Pancreas (tissue), 10 donors: ENCODE measurements at regions not wholly inside any gene's neighbourhood (a gene's known extent, or its start where the extent isn't known, plus 50 kb on each side); places are given as distances from the start of the nearest gene placed in this dataset.

Experiments used
- ATAC-seq, 4 donors: fragments of 200-7000 bp; cut with Tn5 transposase; one replicate each; pipeline versions ENCODE4 v1.8.0 to v1.9.1; 2020; ENCODE audit warnings: mild to moderate bottlenecking in 4 of 4, moderate library complexity in 4 of 4
- DNase-seq, 6 donors: peaks; one replicate each; pipeline ENCODE4 v3.0.0-alpha.2; 2020
- FAIRE-seq: peaks from 2 replicates; lab custom pipeline; 2012; peaks lifted over from hg19 to GRCh38; lab: Jason Lieb, UNC
- H3K27ac ChIP-seq, 4 donors: fragments of 200-600 bp; sonication (generic); 1 replicate in 3 of 4; 2 replicates in 1 of 4; pipeline versions ENCODE4 v1.5.0 to v1.8.0; 2020
- H3K27me3 ChIP-seq, 4 donors: fragments of 200-600 bp; one replicate each; pipeline ENCODE4 v1.8.0; 2021
- H3K36me3 ChIP-seq, 3 donors: fragments of 200-600 bp; sonication (generic) in 1 of 3; one replicate each; pipeline versions ENCODE4 v1.5.0 to v1.8.0; 2020 to 2021
- H3K4me1 ChIP-seq, 3 donors: fragments of 200-600 bp; one replicate each; pipeline ENCODE4 v1.8.0; 2021
- H3K4me3 ChIP-seq, 4 donors: fragments of 200-600 bp; sonication (generic) in 2 of 4; one replicate each; pipeline versions ENCODE4 v1.5.0 to v1.8.0; 2020 to 2021
- H3K9me3 ChIP-seq, 4 donors: fragments of 200-600 bp; one replicate each; pipeline ENCODE4 v1.8.0; 2021
- CTCF ChIP-seq, 4 donors: fragments of 200-600 bp; sonication (generic) in 3 of 4; IDR thresholded peaks; one replicate each; pipeline versions ENCODE4 v1.5.0 to v1.8.0; 2021; ENCODE audit warnings: antibody characterized with exemption in 4 of 4
- WGBS, 2 donors: extraction: QIAGEN DNeasy Blood & Tissue Kit; methylation state at CpG; one replicate each; pipeline ENCODE4 v1.1.7; 2013; 5-methylcytosine and 5-hydroxymethylcytosine counted together
- intact Hi-C, 3 donors: fragments of 100-400 bp; cut with DNase I; formaldehyde crosslinking; loops; one replicate each; pipeline versions ENCODE4 v1.11.1 to v1.14.2; 2022
- donor health status: healthy with polysubstance abuse.
- donor health status: DM: no; HTN: no; CAD: no; lungs with moderate emphysema.
- donor health status: DM: no; HTN: no; CAD: no.
- donor health status: control.
- donor health status: control.
- donor health status: Bipolar disorder and iron deficiency.
- donor health status: DM: yes; HTN: yes; CAD: no.
- donor health status: DM: no; HTN: no; CAD: no.
- donor health status: DM: no; HTN: no; CAD: no.
- donor health status: DM: yes; HTN: yes; CAD: no.

GRCh38 chr6:40195428-40196134, 261.3 kb upstream of the MOCS1 start:
- FAIRE-seq = no peak
- Histone ChIP-seq H3K4me3 (no peak overlapping the region), H3K27ac (no peak overlapping the region), H3K9me3 (no peaks in the 10 kb centered on the region), H3K36me3 (no peaks in the 10 kb centered on the region), H3K27me3 (no peaks in the 10 kb centered on the region), H3K4me1 (no peaks in the 10 kb centered on the region)
- no peak for TF ChIP-seq CTCF (IDR thresholded peaks at IDR 0.05)
- ATAC-seq = no peak
- intact Hi-C loops = no loop called here
- 86 to 90% methylated on average over 11 of the region's 11 CpGs for WGBS, 2 donors
- no peak for DNase-seq

GRCh38 chr6:40194447-40195170, 260.3 kb upstream of the MOCS1 start:
- DNase-seq = no peak
- 93 to 94% methylated on average over 3 of the region's 3 CpGs for WGBS, 2 donors
- H3K4me1 ChIP-seq = no peaks in the 10 kb centered on the region
- ATAC-seq = no peak
- no peaks in the 10 kb centered on the region for H3K9me3 ChIP-seq
- H3K27ac ChIP-seq = no peak overlapping the region
- intact Hi-C loops = no loop called here
- no peak for TF ChIP-seq CTCF (IDR thresholded peaks at IDR 0.05)
- FAIRE-seq = no peak
- H3K27me3 ChIP-seq = no peaks in the 10 kb centered on the region
- H3K4me3 ChIP-seq = no peak overlapping the region
- H3K36me3 ChIP-seq = no peaks in the 10 kb centered on the region

- WGBS, 2 donors = 78 to 84% methylated on average over 4 of the region's 4 CpGs
- FAIRE-seq (no peak), DNase-seq (no peak), ATAC-seq (no peak)
- Histone ChIP-seq H3K27me3 (no peaks in the 10 kb centered on the region), H3K27ac (no peak overlapping the region), H3K9me3 (no peaks in the 10 kb centered on the region), H3K4me1 (no peaks in the 10 kb centered on the region), H3K36me3 (no peaks in the 10 kb centered on the region), H3K4me3 (no peak overlapping the region)
- intact Hi-C loops = no loop called here
- no peak for TF ChIP-seq CTCF (IDR thresholded peaks at IDR 0.05)
These were observed 258.3 kb upstream of the MOCS1 start for GRCh38 chr6:40192516-40192915.

- peaks cover 0 to 2% (median 0%) of the 10 kb centered on the region in 4 donors for H3K9me3 ChIP-seq
- intact Hi-C loops = no loop called here
- H3K4me1 ChIP-seq = no peaks in the 10 kb centered on the region
- TF ChIP-seq CTCF (IDR thresholded peaks at IDR 0.05) = no peak
- H3K27me3 ChIP-seq = no peaks in the 10 kb centered on the region
- no peaks in the 10 kb centered on the region for H3K36me3 ChIP-seq
- ATAC-seq = no peak
- FAIRE-seq = no peak
- 87 to 100% methylated on average over 1 of the region's 1 CpG for WGBS, 2 donors
- DNase-seq = no peak
- H3K27ac ChIP-seq = no peak overlapping the region
- H3K4me3 ChIP-seq = no peak overlapping the region
These were observed 254.7 kb upstream of the MOCS1 start for GRCh38 chr6:40188931-40189330.
